Right lobe of liver (tissue), 6 donors: ENCODE measurements at regions not wholly inside any gene's neighbourhood (a gene's known extent, or its start where the extent isn't known, plus 50 kb on each side); places are given as distances from the start of the nearest gene placed in this dataset.

ENCODE experiments used
- ATAC-seq, 4 donors: fragments of 200-7000 bp; cut with Tn5 transposase; one replicate each; pipeline ENCODE4 v1.9.1; 2020; ENCODE audit warnings: mild to moderate bottlenecking in 4 of 4, moderate library complexity in 4 of 4
- DNase-seq, 3 donors: peaks; one replicate each; pipeline ENCODE4 v3.0.0-alpha.2; 2020
- H3K27ac ChIP-seq, 3 donors: fragments of 200-600 bp; one replicate each; pipeline ENCODE4 v1.8.0; 2022
- H3K27me3 ChIP-seq, 2 donors: fragments of 200-600 bp; one replicate each; pipeline ENCODE4 v1.8.0; 2022
- H3K36me3 ChIP-seq, 4 donors: fragments of 200-600 bp; sonication (generic) in 1 of 4; one replicate each; pipeline versions ENCODE4 v1.5.1 to v1.8.0; 2017 to 2022; ENCODE audit warnings: control low read depth in 1 of 4
- H3K4me1 ChIP-seq, 4 donors: fragments of 200-600 bp; sonication (generic) in 1 of 4; one replicate each; pipeline versions ENCODE4 v1.5.1 to v1.8.0; 2017 to 2022; ENCODE audit warnings: control low read depth in 1 of 4
- H3K4me3 ChIP-seq, 3 donors: fragments of 200-600 bp; one replicate each; pipeline ENCODE4 v1.8.0; 2022
- H3K9me3 ChIP-seq, 4 donors: fragments of 200-600 bp; sonication (generic) in 1 of 4; one replicate each; pipeline versions ENCODE4 v1.5.1 to v1.8.0; 2017 to 2022; ENCODE audit warnings: control low read depth in 1 of 4
- CTCF ChIP-seq, 4 donors: fragments of 200-600 bp in 3 of 4; fragments of 450-650 bp in 1 of 4; IDR thresholded peaks; one replicate each; pipeline versions ENCODE4 v1.5.1 to v1.8.0; 2016 to 2022; ENCODE audit warnings: antibody characterized with exemption in 4 of 4, mild to moderate bottlenecking in 2 of 4
- POLR2A ChIP-seq: fragments of 450-650 bp; IDR thresholded peaks from one replicate; pipeline ENCODE4 v1.6.1; 2017; ENCODE audit warnings: antibody characterized with exemption, mild to moderate bottlenecking
- WGBS: methylation state at CpG from one replicate; pipeline ENCODE4 v1.1.6; 2018; ENCODE audit warnings: low coverage, low lambda C conversion rate; ENCODE audit not compliant: insufficient coverage; ENCODE audit errors: missing lambda C conversion rate; 5-methylcytosine and 5-hydroxymethylcytosine counted together
- intact Hi-C, 2 donors: fragments of 100-400 bp; cut with DNase I; formaldehyde crosslinking; loops; one replicate each; pipeline versions ENCODE4 v1.11.2 to v1.14.1; 2022
- donor health status: DM: no; HTN: yes; CAD: no.
- donor health status: DM: no; HTN: no; CAD: no.
- donor health status: DM: no; HTN: no; CAD: no.
- donor health status: DM: no; HTN: yes; CAD: no.
- donor health status: DM: no; HTN: yes; CAD: no.

DNA sequence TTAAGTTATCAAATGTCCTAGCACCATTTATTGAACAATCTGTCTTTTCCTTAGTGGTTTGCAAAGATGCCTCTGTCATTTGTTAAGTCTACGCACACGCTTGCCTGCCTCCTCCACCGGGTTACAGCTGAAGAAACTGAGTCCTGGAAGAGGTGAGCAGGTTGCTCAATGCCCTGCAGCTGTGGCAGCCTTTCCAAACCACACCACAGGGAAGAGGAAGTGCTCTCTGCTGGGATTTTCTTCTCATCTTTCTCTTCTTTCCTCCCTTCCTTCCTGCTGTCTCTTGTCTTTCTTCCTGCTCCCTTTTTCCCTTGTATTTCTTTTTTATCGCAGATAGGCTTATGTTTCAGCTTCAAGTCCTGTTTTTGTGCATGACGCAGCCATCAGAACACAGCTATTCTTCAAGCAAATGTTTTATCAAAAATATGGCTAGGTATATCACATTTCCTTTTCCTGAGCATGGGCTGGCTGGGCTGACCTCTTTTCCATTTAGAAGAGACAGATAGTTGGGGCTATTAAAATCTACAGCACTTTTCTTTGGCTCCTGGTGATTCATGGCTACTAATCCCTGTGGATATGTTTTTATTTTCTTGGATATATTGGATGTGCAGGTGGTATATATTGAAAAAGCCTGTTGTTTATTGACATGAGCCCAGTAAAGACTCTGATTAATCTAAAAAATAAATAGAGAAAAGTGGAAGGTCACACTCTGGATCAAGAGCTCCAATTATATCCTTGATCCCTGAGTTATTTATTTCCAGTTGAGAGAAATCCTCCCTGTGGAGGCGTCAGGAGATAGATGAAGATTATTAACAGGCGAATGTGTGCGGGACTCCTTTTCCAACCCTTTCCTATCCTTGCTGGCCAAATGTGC lies 214.6 kb downstream of the TSN start:
- WGBS: 39% methylated on average over 8 of the region's 8 CpGs
- H3K4me3 ChIP-seq: no peak overlapping the region
- intact Hi-C loops: no loop called here
- DNase-seq (no peak), ATAC-seq (peak in 2 of 4 donors; percentile 37 to 43)
- no peak overlapping the region for H3K27ac ChIP-seq
- H3K27me3 ChIP-seq: no peaks in the 10 kb centered on the region
- H3K9me3 ChIP-seq: no peaks in the 10 kb centered on the region
- H3K36me3 ChIP-seq: no peaks in the 10 kb centered on the region
- H3K4me1 ChIP-seq: no peaks in the 10 kb centered on the region
- TF ChIP-seq CTCF (IDR thresholded peaks at IDR 0.05): no peak
- no peak for TF ChIP-seq POLR2A

DNA sequence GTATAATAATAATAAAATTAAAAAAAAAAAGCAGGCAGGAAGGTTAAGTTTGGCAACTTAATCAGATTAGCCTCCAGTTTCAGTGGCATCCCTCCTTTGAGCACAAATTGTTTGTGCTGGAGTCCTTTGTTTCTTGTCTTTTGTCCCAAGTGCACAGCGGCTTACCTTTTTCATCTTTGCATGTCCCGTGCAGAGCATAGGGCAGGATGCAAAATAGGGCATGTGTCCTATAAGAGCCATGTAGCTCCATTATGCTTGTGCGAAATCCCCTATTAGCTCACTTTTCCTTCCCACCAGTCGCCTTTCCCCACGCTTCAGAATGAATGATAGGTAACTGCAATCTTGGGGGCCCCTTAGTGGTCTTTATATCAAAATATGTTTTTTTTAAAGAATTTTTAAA lies 216.8 kb downstream of the TSN start:
- Histone ChIP-seq H3K27ac (no peak overlapping the region), H3K27me3 (no peaks in the 10 kb centered on the region), H3K4me3 (no peak overlapping the region), H3K36me3 (no peaks in the 10 kb centered on the region), H3K9me3 (no peaks in the 10 kb centered on the region), H3K4me1 (no peaks in the 10 kb centered on the region)
- ATAC-seq (no peak), DNase-seq (no peak)
- WGBS: 54% methylated on average over 5 of the region's 5 CpGs
- intact Hi-C loops: no loop called here
- TF ChIP-seq POLR2A (no peak), CTCF (IDR thresholded peaks at IDR 0.05) (no peak)

DNA sequence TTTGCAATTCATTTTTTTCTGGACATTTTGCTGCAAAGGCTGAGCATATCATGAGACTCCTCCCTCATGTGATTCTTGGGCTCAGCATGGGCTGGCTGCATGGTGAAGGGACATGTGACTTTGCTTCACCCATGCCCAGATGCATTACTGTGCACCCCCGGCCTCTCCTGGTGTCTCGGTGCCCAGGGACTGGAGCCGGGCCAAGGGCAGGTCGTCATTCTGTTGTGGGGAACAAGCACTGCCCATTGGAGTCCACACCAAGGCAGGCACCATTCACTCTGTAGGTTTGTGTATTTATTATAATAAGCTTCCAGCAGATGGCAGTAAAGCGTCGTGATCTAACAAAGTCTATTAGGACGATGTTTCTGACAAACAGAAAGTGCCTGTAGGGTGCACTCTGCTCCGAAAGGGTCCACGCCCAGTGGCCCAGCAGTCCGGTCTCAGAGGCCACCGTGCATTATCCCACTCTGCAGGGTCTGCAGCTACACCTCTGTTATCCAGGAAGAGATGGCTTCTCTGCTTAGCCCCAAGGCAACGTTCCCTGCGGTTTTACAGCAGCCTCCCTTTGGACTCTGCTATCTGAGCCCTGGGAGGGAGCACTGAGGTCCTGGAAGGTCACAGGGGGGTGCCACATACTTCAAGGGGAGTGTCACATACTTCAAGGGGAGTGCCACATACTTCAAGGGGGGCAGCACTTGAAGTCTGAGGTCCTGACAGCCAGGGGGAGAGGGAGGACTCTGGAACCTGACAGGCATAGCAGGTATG lies 219.6 kb downstream of the TSN start:
- H3K9me3 ChIP-seq: no peaks in the 10 kb centered on the region
- ATAC-seq (peak; percentile 92 to 98 (median 96)), DNase-seq (peak; percentile 35 to 61 (median 55))
- peak overlapping the region in 2 of 3 donors; percentile 22 to 25 for H3K4me3 ChIP-seq
- no peak overlapping the region for H3K27ac ChIP-seq
- H3K36me3 ChIP-seq: no peaks in the 10 kb centered on the region
- H3K27me3 ChIP-seq: no peaks in the 10 kb centered on the region
- intact Hi-C loops: loop anchor here in 1 of 2 donors (5.0 kb wide), 1 partner anchor 477 kb away; no protein-coding TSS in a partner anchor
- 0% methylated on average over 10 of the region's 13 CpGs for WGBS
- H3K4me1 ChIP-seq: no peaks in the 10 kb centered on the region
- peak; percentile 60 to 68 (median 62) for TF ChIP-seq CTCF (IDR thresholded peaks at IDR 0.05)
- no peak for TF ChIP-seq POLR2A

- TF ChIP-seq POLR2A (no peak), CTCF (IDR thresholded peaks at IDR 0.05) (no peak)
- ATAC-seq (no peak), DNase-seq (no peak)
- Histone ChIP-seq H3K4me1 (no peaks in the 10 kb centered on the region), H3K4me3 (no peak overlapping the region), H3K27ac (no peak overlapping the region), H3K9me3 (no peaks in the 10 kb centered on the region), H3K27me3 (no peaks in the 10 kb centered on the region), H3K36me3 (no peaks in the 10 kb centered on the region)
- intact Hi-C loops: loop anchor here in 1 of 2 donors (5.0 kb wide), 1 partner anchor 475 kb away; no protein-coding TSS in a partner anchor
- 16% methylated on average over 3 of the region's 3 CpGs for WGBS
Measured at GRCh38 chr2:121976926-121977325, 221.5 kb downstream of the TSN start.
